HEK293 (cell line): ENCODE measurements at regions not wholly inside any gene's neighbourhood (a gene's known extent, or its start where the extent isn't known, plus 50 kb on each side); places are given as distances from the start of the nearest gene placed in this dataset.

Experiments used
- CTCF ChIP-seq: fragments of 450-650 bp; formaldehyde crosslinking; IDR thresholded peaks from 2 replicates; pipeline ENCODE4 v1.5.1; 2016; ENCODE audit warnings: missing biosample characterization, missing genetic modification characterization
- ZNF302 ChIP-seq: fragments of 450-650 bp; formaldehyde crosslinking; IDR thresholded peaks from 2 replicates; pipeline ENCODE4 v1.5.1; 2016; ENCODE audit warnings: missing biosample characterization, missing genetic modification characterization, low read depth
- ZNF571 ChIP-seq: fragments of 450-650 bp; formaldehyde crosslinking; IDR thresholded peaks from 2 replicates; pipeline ENCODE4 v1.5.0; 2017; ENCODE audit warnings: missing biosample characterization, missing genetic modification characterization
- ZNF621 ChIP-seq: fragments of 450-650 bp; formaldehyde crosslinking; IDR thresholded peaks from 2 replicates; pipeline ENCODE4 v1.5.1; 2017; ENCODE audit warnings: missing biosample characterization, missing genetic modification characterization

GRCh38 chr20:33929917-33930316 lies 63.8 kb upstream of the RALY start:
- no peak for TF ChIP-seq CTCF
- TF ChIP-seq ZNF621 (tag by site-specific recombination), result no peak
- no peak for TF ChIP-seq ZNF302 (tag by site-specific recombination)
- TF ChIP-seq ZNF571 (tag by site-specific recombination), result no peak
